Activated T-helper 17 cell treated with anti-CD3 and anti-CD28 coated beads, Interleukin-2, amount 50 U/mL, for 72 hours (primary cell): ENCODE measurements at regions not wholly inside any gene's neighbourhood (a gene's known extent, or its start where the extent isn't known, plus 50 kb on each side); places are given as distances from the start of the nearest gene placed in this dataset.
"Not testable (repeated sequence)": the region's sequence is repeated elsewhere in the genome, so short reads cannot be mapped to it uniquely, and the experiment has no call there.

ENCODE experiments used
- ATAC-seq: fragments of 150-1000 bp; cut with Tn5 transposase; replicated peaks from 2 replicates; pipeline ENCODE4 v1.10.0; 2021; ENCODE audit warnings: mild to moderate bottlenecking, moderate library complexity
- H3K27ac Mint-ChIP-seq: one replicate; pipeline ENCODE4 v1.8.0; 2022; ENCODE audit warnings: mixed read lengths
- H3K27me3 Mint-ChIP-seq: one replicate; pipeline ENCODE4 v1.8.0; 2022; ENCODE audit warnings: mixed read lengths
- H3K36me3 Mint-ChIP-seq: one replicate; pipeline ENCODE4 v1.8.0; 2022; ENCODE audit warnings: low read depth, mild to moderate bottlenecking, mixed read lengths
- H3K4me1 Mint-ChIP-seq: one replicate; pipeline ENCODE4 v1.8.0; 2022; ENCODE audit warnings: mixed read lengths
- H3K4me3 Mint-ChIP-seq: one replicate; pipeline ENCODE4 v1.8.0; 2022; ENCODE audit warnings: mild to moderate bottlenecking, mixed read lengths
- H3K9me3 Mint-ChIP-seq: one replicate; pipeline ENCODE4 v1.8.0; 2022; ENCODE audit warnings: mixed read lengths

DNA sequence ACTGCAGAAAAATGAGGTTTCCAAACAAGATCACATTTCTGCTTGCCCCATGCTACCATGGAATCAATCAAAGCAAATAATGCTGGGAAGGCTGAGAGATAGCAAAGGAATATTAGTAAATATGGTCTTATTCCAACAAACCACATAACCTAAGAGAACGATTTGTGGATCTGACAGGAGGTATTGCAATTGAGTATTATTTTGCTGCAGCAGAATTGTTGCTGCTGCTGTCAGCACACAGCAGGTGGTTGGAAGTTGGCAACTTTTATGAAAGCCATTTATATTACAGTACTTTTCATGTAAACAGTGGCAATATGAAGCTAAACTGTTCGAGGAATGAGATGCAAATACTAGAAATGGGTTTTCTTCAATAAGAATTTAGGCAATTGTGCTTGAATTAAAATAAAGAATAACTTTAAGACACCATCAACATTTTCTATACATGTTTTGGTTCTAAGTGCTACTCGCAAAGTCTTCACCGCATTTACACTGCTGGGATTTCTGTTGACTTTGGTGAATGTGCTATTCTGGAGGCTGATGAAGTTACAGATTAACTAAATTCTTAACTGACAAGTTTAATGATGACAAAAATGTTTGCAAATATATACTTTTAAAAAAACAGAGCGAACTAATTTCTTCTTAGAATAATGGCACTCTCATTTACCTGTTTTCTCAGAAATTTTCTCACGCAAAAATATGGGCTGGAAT lies 1285.7 kb downstream of the CNTNAP5 start:
- Mint-ChIP-seq H3K4me1 (no peaks in the 10 kb centered on the region), H3K36me3 (no peaks in the 10 kb centered on the region), H3K27ac (no peak overlapping the region), H3K27me3 (no peaks in the 10 kb centered on the region), H3K4me3 (no peak overlapping the region), H3K9me3 (no peaks in the 10 kb centered on the region)
- no peak for ATAC-seq

DNA sequence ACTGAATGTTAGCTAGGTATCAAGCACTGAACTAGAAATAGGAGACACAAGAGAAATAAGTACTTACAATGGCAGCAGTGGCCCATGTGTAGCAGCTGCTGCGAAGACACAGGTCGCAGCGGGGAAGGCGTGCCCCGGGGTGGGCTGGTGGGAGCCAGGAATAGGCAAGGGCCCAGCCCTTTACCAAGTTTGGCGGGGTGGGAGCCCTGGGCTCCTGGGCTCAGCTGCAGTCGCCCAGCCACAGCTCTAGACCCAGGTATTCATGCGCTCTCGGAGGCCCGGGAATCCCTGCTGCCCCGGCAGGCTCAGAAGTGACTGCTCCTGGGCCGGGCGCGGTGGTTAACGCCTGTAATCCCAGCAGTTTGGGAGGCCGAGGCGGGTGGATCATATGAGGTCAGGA lies 1287.3 kb downstream of the CNTNAP5 start:
- Mint-ChIP-seq H3K27me3 (no peaks in the 10 kb centered on the region), H3K4me1 (no peaks in the 10 kb centered on the region), H3K27ac (no peak overlapping the region), H3K36me3 (no peaks in the 10 kb centered on the region), H3K9me3 (no peaks in the 10 kb centered on the region), H3K4me3 (no peak overlapping the region)
- no peak for ATAC-seq

DNA sequence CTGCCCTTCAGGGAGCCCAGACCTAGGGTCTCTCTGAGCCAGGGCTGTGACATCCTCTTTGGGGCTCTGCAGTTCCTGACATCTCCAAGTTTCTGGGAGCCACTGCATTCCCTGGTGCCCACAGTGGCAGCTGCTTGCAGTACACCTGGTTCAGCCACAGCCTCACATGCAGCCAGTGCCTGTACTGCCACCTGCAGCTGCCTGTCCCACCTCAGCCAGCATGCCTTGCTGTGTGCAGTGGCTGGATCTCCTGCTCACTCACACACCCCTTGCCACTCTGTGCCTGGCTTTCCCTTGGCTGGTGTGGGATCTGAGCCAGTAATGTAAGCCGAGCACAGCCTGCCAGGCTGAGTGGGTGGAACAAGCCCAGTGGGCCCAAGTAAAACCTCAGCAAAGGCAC lies 1288.7 kb downstream of the CNTNAP5 start:
- Mint-ChIP-seq H3K4me3 (no peak overlapping the region), H3K36me3 (no peaks in the 10 kb centered on the region), H3K27ac (no peak overlapping the region), H3K9me3 (peaks cover 3% of the 10 kb centered on the region), H3K27me3 (no peaks in the 10 kb centered on the region), H3K4me1 (no peaks in the 10 kb centered on the region)
- ATAC-seq = no peak

DNA sequence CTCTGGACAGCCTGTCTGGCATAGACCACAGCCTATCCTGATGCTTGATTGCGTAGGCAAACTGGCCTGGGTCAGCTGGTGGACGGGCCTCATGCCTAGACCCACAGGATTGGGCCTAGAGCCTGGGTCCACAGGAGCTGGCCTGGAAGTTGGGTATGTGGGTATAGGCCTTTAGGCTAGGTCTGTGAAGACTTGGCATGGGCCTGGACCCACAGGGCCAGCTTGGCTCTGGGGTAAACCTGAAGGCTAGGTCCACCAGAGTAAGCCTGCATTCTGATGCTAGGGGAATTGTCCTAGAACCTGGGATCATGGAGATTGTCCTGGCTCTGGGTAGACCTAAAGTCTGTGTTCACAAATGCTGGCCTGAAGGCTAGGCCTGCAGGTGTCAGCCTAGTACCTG lies 1293.7 kb downstream of the CNTNAP5 start:
- no peaks in the 10 kb centered on the region for H3K27me3 Mint-ChIP-seq
- ATAC-seq = no peak
- no peak overlapping the region for H3K4me3 Mint-ChIP-seq
- no peaks in the 10 kb centered on the region for H3K36me3 Mint-ChIP-seq
- H3K9me3 Mint-ChIP-seq = peaks cover 9% of the 10 kb centered on the region
- H3K27ac Mint-ChIP-seq = no peak overlapping the region
- no peaks in the 10 kb centered on the region for H3K4me1 Mint-ChIP-seq

DNA sequence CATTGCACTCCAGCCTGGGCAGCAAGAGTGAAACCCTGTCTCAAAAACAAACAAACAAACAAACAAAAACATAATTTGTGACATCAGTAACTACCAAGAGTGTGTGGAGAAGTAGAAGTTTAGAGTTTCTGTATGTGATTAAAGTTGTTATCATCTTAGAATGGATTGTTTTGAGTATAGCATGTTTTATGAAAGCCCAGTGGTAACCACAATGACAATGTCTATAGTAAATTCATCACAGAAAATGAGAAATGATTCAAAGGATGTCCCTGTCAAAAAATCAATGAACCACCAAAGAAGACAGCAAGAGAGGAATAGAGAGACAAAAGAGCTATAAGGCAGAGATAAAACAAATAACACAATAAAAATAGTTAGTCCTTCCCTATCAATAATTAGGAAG lies 1299.2 kb downstream of the CNTNAP5 start:
- Mint-ChIP-seq H3K27ac (no peak overlapping the region), H3K4me3 (no peak overlapping the region), H3K27me3 (no peaks in the 10 kb centered on the region), H3K36me3 (no peaks in the 10 kb centered on the region), H3K9me3 (peaks cover 14% of the 10 kb centered on the region), H3K4me1 (no peaks in the 10 kb centered on the region)
- no peak for ATAC-seq

DNA sequence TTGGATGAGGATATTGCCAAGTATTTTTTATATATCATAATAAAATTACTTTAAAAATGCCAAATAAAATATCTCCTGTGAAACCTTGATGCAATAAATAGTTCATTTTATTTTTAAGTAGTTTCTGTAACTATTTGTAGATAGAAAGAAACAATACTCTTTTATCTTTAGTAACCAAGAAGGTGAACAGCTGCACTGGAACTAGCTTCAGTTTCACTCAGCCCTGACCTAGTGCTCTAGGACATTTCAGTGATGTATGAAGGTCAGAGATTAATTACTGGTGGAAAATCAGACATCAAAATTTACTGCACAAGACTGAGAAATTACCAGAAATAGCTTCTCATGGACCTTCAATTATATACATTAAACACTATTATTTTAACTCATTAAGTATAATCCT lies 1305.0 kb downstream of the CNTNAP5 start:
- no peaks in the 10 kb centered on the region for H3K27me3 Mint-ChIP-seq
- no peaks in the 10 kb centered on the region for H3K36me3 Mint-ChIP-seq
- H3K4me3 Mint-ChIP-seq = no peak overlapping the region
- H3K27ac Mint-ChIP-seq = no peak overlapping the region
- no peaks in the 10 kb centered on the region for H3K4me1 Mint-ChIP-seq
- ATAC-seq = no peak
- H3K9me3 Mint-ChIP-seq = peaks cover 4% of the 10 kb centered on the region

DNA sequence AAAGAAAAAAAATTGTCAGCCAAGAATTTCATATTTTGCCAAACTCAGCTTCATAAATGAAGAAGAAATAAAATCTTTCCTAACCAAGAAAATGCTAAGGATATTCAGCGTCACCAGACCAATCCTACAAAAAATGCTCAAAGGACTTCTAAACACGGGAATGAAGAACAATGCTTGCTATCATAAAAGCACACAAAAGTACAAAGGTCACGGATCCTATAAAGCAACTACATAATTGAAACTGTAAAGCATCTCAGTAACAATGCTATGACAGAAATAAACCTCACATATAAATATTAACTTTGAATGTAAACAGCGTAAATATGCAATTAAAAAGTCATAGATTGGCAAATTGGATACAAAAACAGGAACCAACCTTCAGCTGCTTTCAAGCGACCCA lies 1314.6 kb upstream of the GYPC start:
- Mint-ChIP-seq H3K27me3 (no peaks in the 10 kb centered on the region), H3K27ac (no peak overlapping the region), H3K36me3 (no peaks in the 10 kb centered on the region), H3K4me1 (no peaks in the 10 kb centered on the region), H3K9me3 (no peaks in the 10 kb centered on the region), H3K4me3 (no peak overlapping the region)
- no peak for ATAC-seq

DNA sequence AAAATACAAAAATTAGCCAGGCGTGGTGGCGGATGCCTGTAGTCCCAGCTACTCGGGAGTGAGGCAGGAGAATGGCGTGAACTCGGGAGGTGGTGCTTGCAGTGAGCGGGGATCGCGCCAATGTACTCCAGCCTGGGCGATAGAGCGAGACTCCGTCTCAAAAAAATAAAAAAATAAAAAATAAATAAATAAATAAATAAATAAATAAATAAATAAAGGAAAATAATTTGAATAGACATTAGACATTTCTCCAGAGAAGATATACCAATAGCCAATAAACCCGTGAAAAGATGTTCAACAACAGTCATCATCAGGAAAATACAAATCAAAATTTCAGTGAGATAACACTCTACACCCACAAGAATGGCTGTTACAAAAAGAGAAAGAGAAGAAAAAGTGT lies 1302.4 kb upstream of the GYPC start:
- H3K36me3 Mint-ChIP-seq, H3K4me3 Mint-ChIP-seq, H3K27ac Mint-ChIP-seq, H3K4me1 Mint-ChIP-seq, H3K27me3 Mint-ChIP-seq, ATAC-seq: not testable (repeated sequence)
- H3K9me3 Mint-ChIP-seq = peaks cover 11% of the 10 kb centered on the region

DNA sequence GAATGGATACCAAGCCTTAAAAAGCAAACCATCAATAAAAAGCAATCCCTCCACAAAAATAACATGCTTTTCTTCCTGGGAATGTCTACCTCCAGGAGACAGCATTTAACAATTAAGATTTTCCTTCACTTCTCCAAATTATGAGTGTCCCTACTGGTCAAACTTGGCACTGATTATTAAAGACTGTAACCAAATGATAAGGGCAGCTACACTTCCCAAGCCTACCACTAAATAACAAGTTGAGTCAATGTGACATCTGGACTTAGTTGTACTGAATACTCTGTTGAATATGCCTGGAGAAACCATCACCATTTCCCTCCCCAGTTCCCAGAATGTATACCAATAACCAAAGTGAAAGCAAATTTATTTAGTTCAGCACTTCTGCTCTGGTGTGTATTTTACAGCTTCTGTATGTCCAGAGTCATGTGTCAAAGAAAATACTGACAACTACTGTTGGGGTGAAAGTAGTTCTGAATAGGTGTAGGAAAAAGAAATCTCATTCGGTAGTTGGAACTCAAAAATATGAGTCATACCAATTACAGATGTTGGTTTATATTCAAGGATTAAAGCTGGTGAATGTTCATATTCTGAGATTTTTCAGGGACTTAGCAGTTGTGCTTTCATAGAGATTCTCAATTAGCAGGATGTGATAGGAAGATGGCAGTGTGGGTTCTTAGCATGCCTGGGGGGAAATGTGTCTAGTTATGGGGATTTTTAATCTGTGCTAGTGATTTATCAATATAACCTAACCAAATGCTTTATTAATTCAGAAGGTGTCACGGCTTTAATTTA lies 1291.6 kb upstream of the GYPC start:
- Mint-ChIP-seq H3K36me3 (no peaks in the 10 kb centered on the region), H3K27me3 (no peaks in the 10 kb centered on the region), H3K9me3 (peaks cover 16% of the 10 kb centered on the region), H3K27ac (no peak overlapping the region), H3K4me1 (no peaks in the 10 kb centered on the region), H3K4me3 (no peak overlapping the region)
- no peak for ATAC-seq

DNA sequence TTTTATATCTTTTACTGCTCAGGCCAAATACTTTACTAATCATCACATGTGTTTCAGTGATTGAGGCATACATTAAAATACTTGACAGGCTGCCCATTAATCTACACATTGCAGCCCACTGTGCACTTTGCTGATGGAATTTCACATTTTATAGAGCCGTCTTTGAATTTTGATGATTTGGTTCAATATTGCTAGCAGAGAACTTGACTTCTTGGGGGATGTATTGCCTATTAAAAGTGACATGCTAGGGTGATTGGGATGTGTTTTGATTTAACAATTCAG lies 1291.0 kb upstream of the GYPC start:
- no peak for ATAC-seq
- Mint-ChIP-seq H3K4me1 (no peaks in the 10 kb centered on the region), H3K4me3 (no peak overlapping the region), H3K9me3 (peaks cover 17% of the 10 kb centered on the region), H3K27ac (no peak overlapping the region), H3K27me3 (no peaks in the 10 kb centered on the region), H3K36me3 (no peaks in the 10 kb centered on the region)

DNA sequence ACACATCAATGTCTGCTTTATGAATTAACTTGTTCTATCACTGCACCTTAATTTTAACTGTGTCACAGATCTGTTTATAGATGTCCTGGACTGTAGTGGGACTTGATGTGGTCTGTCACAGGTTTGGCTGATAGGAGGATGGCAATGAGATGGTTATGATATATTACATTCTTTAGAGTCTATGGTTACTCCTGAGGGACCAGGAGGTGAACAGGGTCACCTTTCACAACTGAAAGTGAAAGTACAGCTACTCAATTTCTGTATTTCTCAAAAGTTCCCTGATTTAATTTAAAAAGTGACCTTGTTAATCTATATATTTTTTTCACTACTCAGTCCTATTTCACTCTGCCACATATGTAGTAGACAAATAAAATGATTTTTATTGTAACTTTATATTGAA lies 1284.1 kb upstream of the GYPC start:
- Mint-ChIP-seq H3K27ac (no peak overlapping the region), H3K36me3 (no peaks in the 10 kb centered on the region), H3K27me3 (no peaks in the 10 kb centered on the region), H3K4me3 (no peak overlapping the region), H3K9me3 (peaks cover 14% of the 10 kb centered on the region), H3K4me1 (no peaks in the 10 kb centered on the region)
- no peak for ATAC-seq

DNA sequence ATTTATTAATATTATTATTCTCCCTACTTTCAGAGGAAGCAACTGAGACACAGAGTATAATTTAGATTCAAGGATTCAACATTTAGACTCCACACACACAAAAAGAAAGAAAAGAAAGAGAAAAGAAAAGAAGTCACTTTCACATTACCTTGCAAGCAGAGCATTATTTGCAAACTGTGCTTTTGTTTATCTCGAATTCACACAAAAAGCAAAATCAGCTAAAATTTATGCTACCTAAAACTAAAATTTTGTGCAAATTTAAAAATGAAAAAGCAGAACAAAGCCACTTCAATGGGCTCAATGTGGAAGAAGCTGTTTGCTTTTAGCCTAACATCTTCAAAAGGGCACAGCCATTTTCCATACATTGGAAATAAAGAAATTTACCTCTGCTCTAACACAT lies 1282.7 kb upstream of the GYPC start:
- H3K4me3 Mint-ChIP-seq = no peak overlapping the region
- no peak for ATAC-seq
- peaks cover 14% of the 10 kb centered on the region for H3K9me3 Mint-ChIP-seq

DNA sequence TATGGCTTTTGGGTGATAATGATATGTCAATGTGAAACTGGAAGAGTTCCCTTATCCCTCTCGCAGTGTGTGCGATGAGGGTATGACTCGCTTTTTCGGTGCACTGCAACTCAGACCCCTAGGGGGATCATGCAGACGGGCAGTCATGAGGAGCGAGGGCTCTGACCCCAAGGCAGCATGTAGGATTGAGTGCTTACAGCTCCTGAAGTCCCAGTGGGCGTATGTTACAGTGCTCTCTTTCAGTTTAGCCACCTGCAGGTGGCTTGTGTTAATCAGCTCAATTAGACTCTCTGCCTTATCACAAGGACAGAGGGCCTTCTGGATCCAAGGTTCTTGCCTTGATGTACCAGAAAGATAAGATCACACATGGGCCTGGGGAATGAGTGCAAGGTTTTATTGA lies 1269.9 kb upstream of the GYPC start:
- Mint-ChIP-seq H3K27me3 (no peaks in the 10 kb centered on the region), H3K27ac (no peak overlapping the region), H3K4me3 (no peak overlapping the region), H3K36me3 (no peaks in the 10 kb centered on the region), H3K9me3 (peaks cover 10% of the 10 kb centered on the region), H3K4me1 (no peaks in the 10 kb centered on the region)
- no peak for ATAC-seq

More for the DNA sequence above, 1282.7 kb upstream of the GYPC start:
- Mint-ChIP-seq H3K4me1 (no peaks in the 10 kb centered on the region), H3K27me3 (no peaks in the 10 kb centered on the region), H3K27ac (no peak overlapping the region), H3K36me3 (no peaks in the 10 kb centered on the region)

DNA sequence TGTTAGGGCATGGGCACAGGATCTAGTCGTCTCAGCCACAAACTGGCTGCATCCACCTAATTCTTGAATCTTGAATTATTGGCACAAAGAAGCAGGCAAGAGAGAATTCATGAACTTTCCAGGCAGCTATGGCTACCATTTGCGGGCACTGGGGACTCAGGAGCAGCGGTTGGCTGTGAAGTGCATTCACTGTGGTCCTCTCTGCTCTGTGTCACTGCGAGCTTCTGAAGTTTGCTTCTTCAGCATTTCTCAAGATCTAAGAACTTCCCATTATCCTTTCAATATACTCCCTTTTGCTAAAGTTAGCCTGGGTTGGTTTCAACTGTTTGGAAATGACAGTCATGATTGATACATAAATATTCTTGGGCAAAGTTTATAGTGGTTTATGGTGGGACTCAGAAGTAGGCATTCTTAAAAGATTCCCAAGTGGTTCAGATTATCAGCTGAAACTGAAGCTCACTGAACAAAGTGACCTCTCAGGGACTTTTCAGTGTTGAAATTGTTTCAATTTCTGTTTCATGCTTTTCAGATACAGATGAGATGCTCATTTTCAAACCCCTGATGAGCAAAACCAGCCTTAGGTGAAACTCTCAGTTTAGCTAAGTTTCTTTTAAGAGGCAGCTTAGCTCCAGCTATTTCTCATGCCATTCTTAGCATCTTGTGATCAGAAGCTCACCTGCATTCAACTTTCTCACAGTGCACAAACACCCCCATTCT lies 1258.3 kb upstream of the GYPC start:
- ATAC-seq = no peak
- Mint-ChIP-seq H3K27ac (no peak overlapping the region), H3K4me1 (no peaks in the 10 kb centered on the region), H3K27me3 (no peaks in the 10 kb centered on the region), H3K36me3 (no peaks in the 10 kb centered on the region), H3K9me3 (no peaks in the 10 kb centered on the region), H3K4me3 (no peak overlapping the region)
